HG02970 (cell line): ENCODE measurements at regions not wholly inside any gene's neighbourhood (a gene's known extent, or its start where the extent isn't known, plus 50 kb on each side); places are given as distances from the start of the nearest gene placed in this dataset.
"Not testable (repeated sequence)": the region's sequence is repeated elsewhere in the genome, so short reads cannot be mapped to it uniquely, and the experiment has no call there.

Experiments
- ATAC-seq: cut with Tn5 transposase; IDR thresholded peaks from one replicate; pipeline ENCODE4 v1.9.1; 2021; ENCODE audit warnings: mild to moderate bottlenecking, moderate library complexity, moderate number of reproducible peaks; ENCODE audit not compliant: unreplicated experiment, low FRiP score

GRCh38 chr2:225824748-225825449 lies 425.4 kb downstream of the NYAP2 start:
- ATAC-seq: no peak

GRCh38 chr2:225821351-225821750 lies 421.8 kb downstream of the NYAP2 start:
- ATAC-seq: no peak

- ATAC-seq: no peak
These were observed 421.3 kb downstream of the NYAP2 start for GRCh38 chr2:225820826-225821225.

- ATAC-seq: no peak
These were observed 415.0 kb downstream of the NYAP2 start for GRCh38 chr2:225814554-225814953.

- ATAC-seq: no peak
These were observed 406.6 kb downstream of the NYAP2 start for GRCh38 chr2:225806105-225806504.

GRCh38 chr2:225802076-225802475 lies 402.6 kb downstream of the NYAP2 start:
- ATAC-seq: not testable (repeated sequence)

GRCh38 chr2:225797394-225797793 lies 397.9 kb downstream of the NYAP2 start:
- ATAC-seq: no peak

GRCh38 chr2:225794652-225795400 lies 395.3 kb downstream of the NYAP2 start:
- ATAC-seq: no peak

- ATAC-seq: no peak
These were observed 394.4 kb downstream of the NYAP2 start for GRCh38 chr2:225793736-225794550.

GRCh38 chr2:225788571-225789094 lies 389.1 kb downstream of the NYAP2 start:
- ATAC-seq: no peak

- ATAC-seq: no peak
These were observed 388.0 kb downstream of the NYAP2 start for GRCh38 chr2:225787497-225787896.

GRCh38 chr2:225781991-225782390 lies 382.5 kb downstream of the NYAP2 start:
- ATAC-seq: no peak

GRCh38 chr2:225781145-225781544 lies 381.6 kb downstream of the NYAP2 start:
- ATAC-seq: no peak

- ATAC-seq: no peak
These were observed 380.3 kb downstream of the NYAP2 start for GRCh38 chr2:225779829-225780228.

GRCh38 chr2:225773148-225773547 lies 373.6 kb downstream of the NYAP2 start:
- ATAC-seq: no peak

GRCh38 chr2:225771701-225772100 lies 372.2 kb downstream of the NYAP2 start:
- no peak for ATAC-seq

- ATAC-seq: no peak
These were observed 369.2 kb downstream of the NYAP2 start for GRCh38 chr2:225768741-225769140.

- no peak for ATAC-seq
These were observed 366.9 kb downstream of the NYAP2 start for GRCh38 chr2:225766431-225766830.

- no peak for ATAC-seq
These were observed 366.3 kb downstream of the NYAP2 start for GRCh38 chr2:225765820-225766219.

GRCh38 chr2:225764346-225764745 lies 364.8 kb downstream of the NYAP2 start:
- ATAC-seq: no peak

- no peak for ATAC-seq
These were observed 364.2 kb downstream of the NYAP2 start for GRCh38 chr2:225763711-225764110.
